T-helper 17 cell (primary cell): ENCODE measurements at regions not wholly inside any gene's neighbourhood (a gene's known extent, or its start where the extent isn't known, plus 50 kb on each side); places are given as distances from the start of the nearest gene placed in this dataset.

ENCODE experiments used
- ATAC-seq: fragments of 150-1000 bp; cut with Tn5 transposase; 2 replicates; pipeline ENCODE4 v1.10.0; 2021; ENCODE audit warnings: mild to moderate bottlenecking, moderate library complexity
- DNase-seq, 3 donors: peaks; one replicate each; pipeline versions ENCODE4 v3.0.0 to v3.0.0-alpha.2; 2020 to 2021
- H3K9me3 ChIP-seq: one replicate; pipeline ENCODE4 v1.7.0; 2013; ENCODE audit warnings: low read length, mild to moderate bottlenecking; ENCODE audit not compliant: control insufficient read depth, poor library complexity, severe bottlenecking
- H3K27ac Mint-ChIP-seq: one replicate; pipeline ENCODE4 v1.8.0; 2022; ENCODE audit warnings: mild to moderate bottlenecking, moderate library complexity, mixed read lengths
- H3K27me3 Mint-ChIP-seq: one replicate; pipeline ENCODE4 v1.8.0; 2022; ENCODE audit warnings: mixed read lengths
- H3K36me3 Mint-ChIP-seq: one replicate; pipeline ENCODE4 v1.8.0; 2022; ENCODE audit warnings: low read depth, mixed read lengths
- H3K4me1 Mint-ChIP-seq: one replicate; pipeline ENCODE4 v1.8.0; 2022; ENCODE audit warnings: mild to moderate bottlenecking, mixed read lengths
- H3K4me3 Mint-ChIP-seq: one replicate; pipeline ENCODE4 v1.8.0; 2022; ENCODE audit warnings: mild to moderate bottlenecking, moderate library complexity, mixed read lengths

GRCh38 chr5:167460449-167461020 lies 830.9 kb upstream of the WWC1 start:
- Mint-ChIP-seq H3K4me1 (no peaks in the 10 kb centered on the region), H3K27me3 (no peaks in the 10 kb centered on the region), H3K27ac (no peak overlapping the region), H3K36me3 (no peaks in the 10 kb centered on the region), H3K4me3 (no peak overlapping the region)
- no peaks in the 10 kb centered on the region for H3K9me3 ChIP-seq
- ATAC-seq: no peak
- no peak for DNase-seq

GRCh38 chr5:167463939-167464338 lies 827.5 kb upstream of the WWC1 start:
- Mint-ChIP-seq H3K27me3 (no peaks in the 10 kb centered on the region), H3K27ac (no peak overlapping the region), H3K4me3 (no peak overlapping the region), H3K36me3 (no peaks in the 10 kb centered on the region), H3K4me1 (no peaks in the 10 kb centered on the region)
- ATAC-seq (no peak), DNase-seq (no peak)
- H3K9me3 ChIP-seq: no peaks in the 10 kb centered on the region

GRCh38 chr5:167466992-167467391 lies 824.5 kb upstream of the WWC1 start:
- Mint-ChIP-seq H3K27me3 (no peaks in the 10 kb centered on the region), H3K27ac (no peak overlapping the region), H3K4me3 (no peak overlapping the region), H3K36me3 (no peaks in the 10 kb centered on the region), H3K4me1 (no peaks in the 10 kb centered on the region)
- no peak for ATAC-seq
- DNase-seq: no peak
- no peaks in the 10 kb centered on the region for H3K9me3 ChIP-seq

- DNase-seq: no peak
- no peak for ATAC-seq
Measured at GRCh38 chr5:167472566-167473108, 818.8 kb upstream of the WWC1 start.

GRCh38 chr5:167478188-167478587 lies 813.3 kb upstream of the WWC1 start:
- H3K27me3 Mint-ChIP-seq: no peaks in the 10 kb centered on the region
- DNase-seq (no peak), ATAC-seq (no peak)
- no peaks in the 10 kb centered on the region for H3K4me1 Mint-ChIP-seq
- H3K4me3 Mint-ChIP-seq: no peak overlapping the region
- H3K36me3 Mint-ChIP-seq: no peaks in the 10 kb centered on the region
- H3K9me3 ChIP-seq: no peaks in the 10 kb centered on the region
- no peak overlapping the region for H3K27ac Mint-ChIP-seq

More at GRCh38 chr5:167472566-167473108, 818.8 kb upstream of the WWC1 start:
- H3K27ac Mint-ChIP-seq: no peak overlapping the region
- no peaks in the 10 kb centered on the region for H3K27me3 Mint-ChIP-seq
- no peaks in the 10 kb centered on the region for H3K4me1 Mint-ChIP-seq
- H3K36me3 Mint-ChIP-seq: no peaks in the 10 kb centered on the region
- H3K9me3 ChIP-seq: no peaks in the 10 kb centered on the region
- no peak overlapping the region for H3K4me3 Mint-ChIP-seq

- Mint-ChIP-seq H3K4me1 (no peaks in the 10 kb centered on the region), H3K4me3 (no peak overlapping the region), H3K27ac (no peak overlapping the region), H3K36me3 (no peaks in the 10 kb centered on the region), H3K27me3 (no peaks in the 10 kb centered on the region)
- ATAC-seq (no peak), DNase-seq (no peak)
- H3K9me3 ChIP-seq: no peaks in the 10 kb centered on the region
Measured at GRCh38 chr5:167479779-167480178, 811.7 kb upstream of the WWC1 start.

- H3K27me3 Mint-ChIP-seq: no peaks in the 10 kb centered on the region
- ATAC-seq (no peak), DNase-seq (no peak)
- H3K4me3 Mint-ChIP-seq: no peak overlapping the region
- H3K9me3 ChIP-seq: no peaks in the 10 kb centered on the region
- no peaks in the 10 kb centered on the region for H3K36me3 Mint-ChIP-seq
- H3K4me1 Mint-ChIP-seq: no peaks in the 10 kb centered on the region
- no peak overlapping the region for H3K27ac Mint-ChIP-seq
Measured at GRCh38 chr5:167481345-167481744, 810.1 kb upstream of the WWC1 start.

- no peaks in the 10 kb centered on the region for H3K36me3 Mint-ChIP-seq
- H3K4me3 Mint-ChIP-seq: no peak overlapping the region
- ATAC-seq (no peak), DNase-seq (no peak)
- no peak overlapping the region for H3K27ac Mint-ChIP-seq
- no peaks in the 10 kb centered on the region for H3K9me3 ChIP-seq
- no peaks in the 10 kb centered on the region for H3K27me3 Mint-ChIP-seq
- no peaks in the 10 kb centered on the region for H3K4me1 Mint-ChIP-seq
Measured at GRCh38 chr5:167482555-167482954, 808.9 kb upstream of the WWC1 start.

GRCh38 chr5:167485061-167485774 lies 806.2 kb upstream of the WWC1 start:
- no peak for ATAC-seq
- Mint-ChIP-seq H3K4me1 (no peaks in the 10 kb centered on the region), H3K4me3 (no peak overlapping the region), H3K27me3 (no peaks in the 10 kb centered on the region), H3K36me3 (no peaks in the 10 kb centered on the region), H3K27ac (no peak overlapping the region)
- DNase-seq: no peak
- no peaks in the 10 kb centered on the region for H3K9me3 ChIP-seq

GRCh38 chr5:167488371-167488770 lies 803.1 kb upstream of the WWC1 start:
- no peaks in the 10 kb centered on the region for H3K36me3 Mint-ChIP-seq
- H3K27me3 Mint-ChIP-seq: no peaks in the 10 kb centered on the region
- H3K4me1 Mint-ChIP-seq: no peaks in the 10 kb centered on the region
- H3K4me3 Mint-ChIP-seq: no peak overlapping the region
- H3K9me3 ChIP-seq: no peaks in the 10 kb centered on the region
- no peak for ATAC-seq
- no peak overlapping the region for H3K27ac Mint-ChIP-seq
- DNase-seq: no peak

GRCh38 chr5:167489202-167489601 lies 802.2 kb upstream of the WWC1 start:
- ATAC-seq (no peak), DNase-seq (no peak)
- H3K27me3 Mint-ChIP-seq: no peaks in the 10 kb centered on the region
- H3K4me3 Mint-ChIP-seq: no peak overlapping the region
- no peaks in the 10 kb centered on the region for H3K9me3 ChIP-seq
- no peaks in the 10 kb centered on the region for H3K4me1 Mint-ChIP-seq
- H3K36me3 Mint-ChIP-seq: no peaks in the 10 kb centered on the region
- H3K27ac Mint-ChIP-seq: no peak overlapping the region

- H3K4me3 Mint-ChIP-seq: no peak overlapping the region
Measured at GRCh38 chr5:167503926-167504720, 787.3 kb upstream of the WWC1 start.

GRCh38 chr5:167507463-167508233 lies 783.8 kb upstream of the WWC1 start:
- no peaks in the 10 kb centered on the region for H3K27me3 Mint-ChIP-seq
- H3K9me3 ChIP-seq: no peaks in the 10 kb centered on the region
- H3K4me1 Mint-ChIP-seq: no peaks in the 10 kb centered on the region
- DNase-seq (no peak), ATAC-seq (no peak)
- H3K36me3 Mint-ChIP-seq: no peaks in the 10 kb centered on the region
- H3K27ac Mint-ChIP-seq: no peak overlapping the region
- no peak overlapping the region for H3K4me3 Mint-ChIP-seq

More at GRCh38 chr5:167503926-167504720, 787.3 kb upstream of the WWC1 start:
- H3K27me3 Mint-ChIP-seq: no peaks in the 10 kb centered on the region
- H3K9me3 ChIP-seq: no peaks in the 10 kb centered on the region
- DNase-seq: no peak
- ATAC-seq: no peak
- no peak overlapping the region for H3K27ac Mint-ChIP-seq
- no peaks in the 10 kb centered on the region for H3K36me3 Mint-ChIP-seq
- H3K4me1 Mint-ChIP-seq: no peaks in the 10 kb centered on the region
